Caco-2 (cell line): ENCODE measurements at regions not wholly inside any gene's neighbourhood (a gene's known extent, or its start where the extent isn't known, plus 50 kb on each side); places are given as distances from the start of the nearest gene placed in this dataset.
"Not testable (repeated sequence)": the region's sequence is repeated elsewhere in the genome, so short reads cannot be mapped to it uniquely, and the experiment has no call there.

ENCODE experiments used
- BruUV-seq: library from RNA; stranded (reverse); fragments of 400-500 nt; replicated peaks from 2 replicates; lab custom pipeline; 2021; lab: Mats Ljungman, UMichigan
- CTCF ChIA-PET: fragments of 300-600 bp; sonication (Branson Sonifier 250); formaldehyde crosslinking; loops from one replicate; lab custom pipeline; 2022; ENCODE audit warnings: antibody characterized with exemption; lab: Charles Lee
- POLR2A ChIA-PET: fragments of 300-600 bp; sonication (Branson Sonifier 250); formaldehyde crosslinking; loops from one replicate; lab custom pipeline; 2022; ENCODE audit warnings: antibody characterized with exemption; lab: Charles Lee
- DNase-seq, 2 experiments: peaks; one replicate each; pipeline versions ENCODE4 v3.0.0 to v3.0.0-alpha.2; 2020 to 2022
- H3K27me3 ChIP-seq: replicated peaks from 2 replicates; pipeline ENCODE4 v1.6.0; 2011; ENCODE audit warnings: low read length; ENCODE audit not compliant: control insufficient read depth, insufficient read depth
- H3K36me3 ChIP-seq: 2 replicates; pipeline ENCODE4 v1.5.1; 2011; ENCODE audit warnings: low read length; ENCODE audit not compliant: control insufficient read depth, insufficient read depth
- H3K4me1 ChIP-seq: fragments of 250-450 bp; sonication (Bioruptor Pico); 2 replicates; pipeline ENCODE4 v1.5.1; 2020; ENCODE audit warnings: mild to moderate bottlenecking
- H3K4me3 ChIP-seq: 2 replicates; pipeline ENCODE4 v1.5.1; 2011; ENCODE audit warnings: low read depth, mild to moderate bottlenecking, control low read depth, low read length
- H3K9me3 ChIP-seq: fragments of 250-450 bp; sonication (Bioruptor Pico); 2 replicates; pipeline ENCODE4 v1.5.1; 2020; ENCODE audit warnings: mild to moderate bottlenecking, moderate library complexity
- H3K27ac Mint-ChIP-seq: one replicate; pipeline ENCODE4 v1.8.0; 2022; ENCODE audit warnings: mixed read lengths; ENCODE audit not compliant: unreplicated experiment
- H3K27me3 Mint-ChIP-seq: one replicate; pipeline ENCODE4 v1.8.0; 2022; ENCODE audit warnings: mixed read lengths; ENCODE audit not compliant: insufficient read depth, unreplicated experiment
- H3K36me3 Mint-ChIP-seq: one replicate; pipeline ENCODE4 v1.8.0; 2022; ENCODE audit warnings: mild to moderate bottlenecking, mixed read lengths; ENCODE audit not compliant: insufficient read depth, unreplicated experiment
- H3K4me1 Mint-ChIP-seq: one replicate; pipeline ENCODE4 v1.8.0; 2022; ENCODE audit warnings: low read depth, mixed read lengths; ENCODE audit not compliant: unreplicated experiment
- H3K4me3 Mint-ChIP-seq: one replicate; pipeline ENCODE4 v1.8.0; 2022; ENCODE audit warnings: mild to moderate bottlenecking, moderate library complexity, mixed read lengths; ENCODE audit not compliant: unreplicated experiment
- H3K9me3 Mint-ChIP-seq: one replicate; pipeline ENCODE4 v1.8.0; 2022; ENCODE audit warnings: mixed read lengths; ENCODE audit not compliant: unreplicated experiment
- CTCF ChIP-seq, 2 experiments: fragments of 200-600 bp in 1 of 2; IDR thresholded peaks; 1 replicate in 1 of 2; 2 replicates in 1 of 2; pipeline versions ENCODE4 v1.5.1 to v1.8.0; 2011 to 2022; ENCODE audit warnings: antibody characterized with exemption in 1 of 2, control low read depth in 1 of 2, inconsistent platforms in 1 of 2, low read depth in 1 of 2, low read length in 1 of 2, mild to moderate bottlenecking in 1 of 2, moderate library complexity in 1 of 2; ENCODE audit not compliant: insufficient read depth in 1 of 2, severe bottlenecking in 1 of 2, unreplicated experiment in 1 of 2
- intact Hi-C: fragments of 100-400 bp; cut with micrococcal nuclease; formaldehyde crosslinking; loops from one replicate; pipeline ENCODE4 v1.10.0; 2022; ENCODE audit not compliant: unreplicated experiment

GRCh38 chr21:13969853-13970252 is 240.9 kb downstream of the LIPI start:
- H3K4me3 ChIP-seq, H3K9me3 ChIP-seq, POLR2A ChIA-PET, H3K36me3 ChIP-seq, H3K4me3 Mint-ChIP-seq, intact Hi-C loops, H3K4me1 Mint-ChIP-seq, H3K27me3 ChIP-seq, H3K27me3 Mint-ChIP-seq, H3K36me3 Mint-ChIP-seq, H3K4me1 ChIP-seq, H3K9me3 Mint-ChIP-seq, DNase-seq, CTCF ChIA-PET, BruUV-seq, H3K27ac Mint-ChIP-seq: not testable (repeated sequence)

- H3K36me3 ChIP-seq, H3K4me1 Mint-ChIP-seq, H3K9me3 ChIP-seq, CTCF ChIA-PET, intact Hi-C loops, H3K9me3 Mint-ChIP-seq, H3K27me3 Mint-ChIP-seq, POLR2A ChIA-PET, H3K4me3 Mint-ChIP-seq, BruUV-seq, H3K27ac Mint-ChIP-seq, H3K36me3 Mint-ChIP-seq, H3K4me3 ChIP-seq, H3K27me3 ChIP-seq, DNase-seq, H3K4me1 ChIP-seq: not testable (repeated sequence)
Observed at GRCh38 chr21:13969002-13969401, 241.8 kb downstream of the LIPI start.

GRCh38 chr21:13963259-13963658 is 247.5 kb downstream of the LIPI start:
- H3K9me3 Mint-ChIP-seq, H3K27me3 Mint-ChIP-seq, DNase-seq, H3K4me3 ChIP-seq, H3K36me3 Mint-ChIP-seq, POLR2A ChIA-PET, H3K4me3 Mint-ChIP-seq, BruUV-seq, H3K9me3 ChIP-seq, CTCF ChIA-PET, H3K4me1 ChIP-seq, H3K27me3 ChIP-seq, H3K27ac Mint-ChIP-seq, intact Hi-C loops, H3K36me3 ChIP-seq, H3K4me1 Mint-ChIP-seq: not testable (repeated sequence)

GRCh38 chr21:13937236-13937635 is 273.5 kb downstream of the LIPI start:
- no peak for DNase-seq
- Histone ChIP-seq H3K27me3 (no peaks in the 10 kb centered on the region), H3K4me3 (no peak overlapping the region), H3K36me3 (no peaks in the 10 kb centered on the region), H3K9me3 (no peaks in the 10 kb centered on the region), H3K4me1 (no peaks in the 10 kb centered on the region)
- Mint-ChIP-seq H3K36me3 (peaks cover 13% of the 10 kb centered on the region), H3K4me1 (peaks cover 7% of the 10 kb centered on the region), H3K4me3 (no peak overlapping the region), H3K27ac (no peak overlapping the region), H3K27me3 (no peaks in the 10 kb centered on the region), H3K9me3 (no peaks in the 10 kb centered on the region)
- intact Hi-C loops, result no loop called here
- no peak for TF ChIP-seq CTCF (IDR thresholded peaks at IDR 0.05; ENCODE audit: insufficient read depth in 1 of 2, low read depth in 1 of 2, low read length in 1 of 2, severe bottlenecking in 1 of 2, unreplicated experiment in 1 of 2)
- BruUV-seq, result no TSS peak
- CTCF ChIA-PET, result no interaction called here
- POLR2A ChIA-PET, result no interaction called here

GRCh38 chr21:13936033-13936937 is 274.5 kb downstream of the LIPI start:
- H3K36me3 Mint-ChIP-seq, result peaks cover 13% of the 10 kb centered on the region
- H3K4me1 ChIP-seq, H3K4me3 Mint-ChIP-seq, H3K9me3 ChIP-seq, H3K27ac Mint-ChIP-seq, H3K9me3 Mint-ChIP-seq, CTCF ChIA-PET, POLR2A ChIA-PET, H3K27me3 ChIP-seq, DNase-seq, H3K4me3 ChIP-seq, H3K4me1 Mint-ChIP-seq, intact Hi-C loops, H3K36me3 ChIP-seq, H3K27me3 Mint-ChIP-seq, BruUV-seq: not testable (repeated sequence)

GRCh38 chr21:13935396-13936032 is 275.2 kb downstream of the LIPI start:
- H3K9me3 ChIP-seq, H3K4me3 Mint-ChIP-seq, DNase-seq, CTCF ChIA-PET, H3K36me3 ChIP-seq, intact Hi-C loops, H3K4me1 ChIP-seq, BruUV-seq, H3K9me3 Mint-ChIP-seq, H3K4me3 ChIP-seq, POLR2A ChIA-PET, H3K27ac Mint-ChIP-seq, H3K4me1 Mint-ChIP-seq, H3K27me3 Mint-ChIP-seq, H3K27me3 ChIP-seq: not testable (repeated sequence)
- H3K36me3 Mint-ChIP-seq, result peaks cover 13% of the 10 kb centered on the region
